Astrocyte of the spinal cord (primary cell): ENCODE measurements at regions not wholly inside any gene's neighbourhood (a gene's known extent, or its start where the extent isn't known, plus 50 kb on each side); places are given as distances from the start of the nearest gene placed in this dataset.
A peak's percentile ranks its signal among the peaks of the same experiment; 100 is the strongest.

Experiments used
- DNase-seq: peaks from one replicate; pipeline ENCODE4 v3.0.0; 2011; ENCODE audit warnings: low read depth, low spot score
- H3K4me3 ChIP-seq: 2 replicates; pipeline ENCODE4 v1.5.1; 2011; ENCODE audit warnings: low read depth, mild to moderate bottlenecking, low read length, moderate library complexity
- CTCF ChIP-seq: IDR thresholded peaks from 2 replicates; pipeline ENCODE4 v1.5.1; 2012; ENCODE audit warnings: low read depth, mild to moderate bottlenecking, low read length, inconsistent platforms
- in situ Hi-C: cut with HindIII; loops from 2 replicates; pipeline ENCODE4 v1.10.0; 2017; ENCODE audit warnings: low sequenced_read_pairs

- H3K4me3 ChIP-seq, result no peak overlapping the region
- TF ChIP-seq CTCF, result no peak
- in situ Hi-C loops, result no loop called here
- no peak for DNase-seq
Observed at GRCh38 chr6:90401933-90402830, 105.5 kb upstream of the BACH2 start.

- in situ Hi-C loops, result no loop called here
- no peak for DNase-seq
- no peak for TF ChIP-seq CTCF
Observed at GRCh38 chr6:90399970-90400369, 103.3 kb upstream of the BACH2 start.

GRCh38 chr6:90397929-90398674 is 101.5 kb upstream of the BACH2 start:
- no peak for DNase-seq
- in situ Hi-C loops, result no loop called here
- no peak for TF ChIP-seq CTCF
- no peak overlapping the region for H3K4me3 ChIP-seq

More at GRCh38 chr6:90399970-90400369, 103.3 kb upstream of the BACH2 start:
- H3K4me3 ChIP-seq, result no peak overlapping the region

- DNase-seq, result no peak
- in situ Hi-C loops, result no loop called here
- no peak overlapping the region for H3K4me3 ChIP-seq
- TF ChIP-seq CTCF, result no peak
Observed at GRCh38 chr6:90397047-90397446, 100.4 kb upstream of the BACH2 start.

DNA sequence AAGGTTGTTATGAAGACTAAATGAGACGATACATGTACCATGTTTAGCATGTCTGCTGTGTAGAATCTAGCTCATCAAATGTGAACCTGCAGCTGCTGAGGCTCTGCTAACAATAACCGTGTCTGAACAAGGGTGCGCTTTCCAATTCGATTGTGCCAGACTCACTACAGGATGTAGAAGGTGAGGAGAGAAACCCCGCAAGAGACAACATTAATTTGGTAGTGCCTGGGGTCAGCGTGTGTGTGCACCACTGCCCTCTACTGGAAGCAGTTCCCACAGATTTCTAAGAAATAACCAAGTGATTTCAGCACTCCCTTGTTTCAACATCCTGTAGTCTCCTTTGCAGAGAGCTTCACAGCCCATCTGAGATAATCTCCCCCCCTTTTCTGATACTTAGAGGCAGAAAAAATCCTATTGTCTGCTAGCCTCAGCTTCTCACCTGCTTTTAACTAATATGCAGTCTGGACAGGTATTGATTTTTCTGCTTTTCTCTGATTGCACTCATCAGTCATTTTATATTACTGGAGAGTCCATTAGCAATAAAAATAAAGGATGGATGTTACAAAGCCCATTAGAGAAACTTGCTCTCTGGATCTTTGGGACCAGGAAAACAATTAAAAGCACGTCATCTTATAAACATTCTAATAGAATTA is 96.7 kb upstream of the BACH2 start:
- TF ChIP-seq CTCF, result peak; percentile 77
- DNase-seq, result peak; percentile 72
- in situ Hi-C loops, result no loop called here
- no peak overlapping the region for H3K4me3 ChIP-seq

DNA sequence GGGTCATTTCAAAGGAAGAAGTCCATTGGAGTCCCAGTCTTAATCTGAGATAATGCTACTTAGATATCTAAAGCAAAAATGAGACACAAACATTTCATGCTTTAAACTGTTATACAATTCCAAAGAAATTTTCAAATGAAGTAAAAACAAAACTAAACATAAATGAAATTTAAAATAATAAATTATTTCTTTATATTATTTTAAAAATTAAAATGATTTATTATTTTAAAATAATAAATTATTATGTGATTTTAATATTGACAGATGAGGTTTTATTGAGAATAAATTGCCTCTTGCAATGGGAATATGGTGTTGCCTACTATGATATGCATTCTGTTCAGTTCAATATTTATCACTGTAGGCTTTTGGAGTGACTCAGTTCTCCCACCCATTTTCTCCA is 93.7 kb upstream of the BACH2 start:
- in situ Hi-C loops, result no loop called here
- DNase-seq, result no peak
- H3K4me3 ChIP-seq, result no peak overlapping the region
- no peak for TF ChIP-seq CTCF
